Ascending aorta (tissue), 2 donors: ENCODE measurements at regions not wholly inside any gene's neighbourhood (a gene's known extent, or its start where the extent isn't known, plus 50 kb on each side); places are given as distances from the start of the nearest gene placed in this dataset.

ENCODE experiments used
- DNase-seq, 2 donors: peaks; one replicate each; pipeline ENCODE4 v3.0.0-alpha.2; 2019; ENCODE audit warnings: low spot score in 2 of 2
- H3K27ac ChIP-seq, 2 donors: fragments of 200-600 bp; sonication (generic); one replicate each; pipeline ENCODE4 v1.5.1; 2016 to 2017; ENCODE audit warnings: mild to moderate bottlenecking in 1 of 2
- H3K27me3 ChIP-seq: fragments of 200-600 bp; sonication (generic); one replicate; pipeline ENCODE4 v1.5.1; 2017
- H3K36me3 ChIP-seq, 2 donors: fragments of 200-600 bp; sonication (generic); one replicate each; pipeline ENCODE4 v1.5.1; 2016
- H3K4me1 ChIP-seq, 2 donors: fragments of 200-600 bp; sonication (generic); one replicate each; pipeline ENCODE4 v1.5.1; 2016 to 2017; ENCODE audit warnings: mild to moderate bottlenecking in 1 of 2
- H3K4me3 ChIP-seq, 2 donors: fragments of 200-600 bp; sonication (generic); one replicate each; pipeline ENCODE4 v1.5.1; 2016 to 2017; ENCODE audit warnings: mild to moderate bottlenecking in 1 of 2
- H3K9me3 ChIP-seq, 2 donors: fragments of 200-600 bp; sonication (generic); one replicate each; pipeline ENCODE4 v1.5.1; 2016
- intact Hi-C: fragments of 100-400 bp; cut with DNase I; formaldehyde crosslinking; loops from one replicate; pipeline ENCODE4 v1.15.1; 2023
- TF ChIP-seq, protein P1 (sequence below), 3 experiments: fragments of 200-600 bp in 2 of 3; fragments of 450-650 bp in 1 of 3; sonication (generic) in 2 of 3; IDR thresholded peaks; one replicate each; pipeline ENCODE4 v1.5.1; 2016 to 2019; ENCODE audit warnings: antibody characterized with exemption in 3 of 3, mild to moderate bottlenecking in 1 of 3, moderate library complexity in 1 of 3

DNA sequence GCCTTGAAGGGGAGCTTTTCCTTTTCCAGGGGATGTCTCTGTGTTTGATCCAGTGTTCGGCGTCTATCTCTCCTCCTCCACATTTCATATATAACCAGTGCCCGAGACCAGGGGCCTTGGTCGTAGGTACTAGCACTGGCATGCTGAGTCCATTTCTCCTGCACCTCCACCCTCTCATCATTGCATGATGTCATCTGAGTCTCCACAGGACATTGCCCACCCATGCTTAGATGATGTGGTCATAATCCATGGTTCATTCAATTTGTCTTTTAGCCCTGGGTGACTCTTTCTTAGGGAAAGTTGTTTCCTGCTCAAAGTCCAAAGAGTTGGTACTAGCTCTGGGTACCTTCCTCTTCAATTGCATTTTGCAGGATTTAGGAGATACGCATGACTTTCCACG is 328.1 kb downstream of the BCL11B start:
- intact Hi-C loops: no loop called here
- H3K9me3 ChIP-seq: no peaks in the 10 kb centered on the region
- TF ChIP-seq, protein P1, sequence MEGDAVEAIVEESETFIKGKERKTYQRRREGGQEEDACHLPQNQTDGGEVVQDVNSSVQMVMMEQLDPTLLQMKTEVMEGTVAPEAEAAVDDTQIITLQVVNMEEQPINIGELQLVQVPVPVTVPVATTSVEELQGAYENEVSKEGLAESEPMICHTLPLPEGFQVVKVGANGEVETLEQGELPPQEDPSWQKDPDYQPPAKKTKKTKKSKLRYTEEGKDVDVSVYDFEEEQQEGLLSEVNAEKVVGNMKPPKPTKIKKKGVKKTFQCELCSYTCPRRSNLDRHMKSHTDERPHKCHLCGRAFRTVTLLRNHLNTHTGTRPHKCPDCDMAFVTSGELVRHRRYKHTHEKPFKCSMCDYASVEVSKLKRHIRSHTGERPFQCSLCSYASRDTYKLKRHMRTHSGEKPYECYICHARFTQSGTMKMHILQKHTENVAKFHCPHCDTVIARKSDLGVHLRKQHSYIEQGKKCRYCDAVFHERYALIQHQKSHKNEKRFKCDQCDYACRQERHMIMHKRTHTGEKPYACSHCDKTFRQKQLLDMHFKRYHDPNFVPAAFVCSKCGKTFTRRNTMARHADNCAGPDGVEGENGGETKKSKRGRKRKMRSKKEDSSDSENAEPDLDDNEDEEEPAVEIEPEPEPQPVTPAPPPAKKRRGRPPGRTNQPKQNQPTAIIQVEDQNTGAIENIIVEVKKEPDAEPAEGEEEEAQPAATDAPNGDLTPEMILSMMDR (IDR thresholded peaks at IDR 0.05): no peak
- H3K27me3 ChIP-seq: no peaks in the 10 kb centered on the region
- H3K4me3 ChIP-seq: no peak overlapping the region
- DNase-seq: no peak
- peaks cover 4 to 10% of the 10 kb centered on the region in 2 donors for H3K4me1 ChIP-seq
- no peak overlapping the region for H3K27ac ChIP-seq
- H3K36me3 ChIP-seq: no peaks in the 10 kb centered on the region

- Histone ChIP-seq H3K27me3 (no peaks in the 10 kb centered on the region), H3K4me3 (no peak overlapping the region), H3K36me3 (no peaks in the 10 kb centered on the region), H3K27ac (no peak overlapping the region), H3K9me3 (no peaks in the 10 kb centered on the region), H3K4me1 (peaks cover 4 to 10% of the 10 kb centered on the region in 2 donors)
- TF ChIP-seq, protein P1 (IDR thresholded peaks at IDR 0.05): no peak
- intact Hi-C loops: no loop called here
- DNase-seq: no peak
Observed at GRCh38 chr14:98944989-98945388, 327.0 kb downstream of the BCL11B start.

GRCh38 chr14:98945611-98946570 is 326.1 kb downstream of the BCL11B start:
- Histone ChIP-seq H3K4me1 (peaks cover 4 to 10% of the 10 kb centered on the region in 2 donors), H3K27me3 (no peaks in the 10 kb centered on the region), H3K36me3 (no peaks in the 10 kb centered on the region), H3K27ac (no peak overlapping the region), H3K9me3 (no peaks in the 10 kb centered on the region), H3K4me3 (no peak overlapping the region)
- TF ChIP-seq, protein P1 (IDR thresholded peaks at IDR 0.05): no peak
- DNase-seq: peak in 1 of 2 donors; percentile 38
- intact Hi-C loops: no loop called here

GRCh38 chr14:98946940-98947339 is 325.1 kb downstream of the BCL11B start:
- DNase-seq: peak in 1 of 2 donors; percentile 76
- Histone ChIP-seq H3K4me3 (peak overlapping the region; percentile 15 to 30), H3K36me3 (no peaks in the 10 kb centered on the region), H3K27me3 (no peaks in the 10 kb centered on the region), H3K9me3 (no peaks in the 10 kb centered on the region), H3K27ac (peak overlapping the region; percentile 38 to 64), H3K4me1 (peaks cover 4 to 10% of the 10 kb centered on the region in 2 donors)
- TF ChIP-seq, protein P1 (IDR thresholded peaks at IDR 0.05): no peak
- intact Hi-C loops: no loop called here

DNA sequence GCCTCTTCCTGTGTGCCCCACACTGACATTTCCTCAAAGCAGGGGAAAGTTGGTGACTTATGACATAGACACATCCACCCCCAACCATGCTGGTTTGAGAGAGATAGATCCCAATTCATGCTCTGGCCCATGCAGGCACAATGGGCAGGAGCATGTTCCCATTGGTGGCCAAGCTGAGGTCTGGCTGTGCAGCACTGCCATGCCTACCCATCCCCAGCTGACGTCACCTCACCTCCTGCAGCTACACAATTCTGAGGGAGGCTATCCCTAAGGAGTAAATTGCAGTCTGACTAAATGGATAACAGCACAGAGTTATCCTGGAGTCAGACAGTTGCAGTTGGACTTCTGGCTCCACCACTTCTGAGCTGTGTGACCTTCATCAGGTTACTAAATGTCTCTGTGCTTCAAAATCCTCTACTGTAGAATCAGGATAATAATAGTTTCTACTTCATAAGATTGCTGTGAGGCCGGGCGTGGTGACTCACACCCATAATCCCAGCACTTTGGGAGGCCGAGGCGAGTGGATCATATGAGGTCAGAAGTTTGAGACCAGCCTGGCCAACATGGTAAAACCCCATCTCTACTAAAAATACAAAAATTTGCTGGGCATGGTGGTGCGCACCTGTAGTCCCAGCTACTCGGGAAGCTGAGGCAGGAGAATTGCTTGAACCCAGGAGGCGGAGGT is 323.9 kb downstream of the BCL11B start:
- Histone ChIP-seq H3K27me3 (no peaks in the 10 kb centered on the region), H3K4me3 (no peak overlapping the region), H3K4me1 (peaks cover 4 to 10% of the 10 kb centered on the region in 2 donors), H3K9me3 (no peaks in the 10 kb centered on the region), H3K36me3 (no peaks in the 10 kb centered on the region), H3K27ac (peak overlapping the region in 1 of 2 donors; percentile 64)
- TF ChIP-seq, protein P1 (IDR thresholded peaks at IDR 0.05): no peak
- peak in 1 of 2 donors; percentile 44 for DNase-seq
- intact Hi-C loops: no loop called here
